Mesothelial cell of epicardium (in vitro differentiated cells): ENCODE measurements at regions not wholly inside any gene's neighbourhood (a gene's known extent, or its start where the extent isn't known, plus 50 kb on each side); places are given as distances from the start of the nearest gene placed in this dataset.
"Not testable (repeated sequence)": the region's sequence is repeated elsewhere in the genome, so short reads cannot be mapped to it uniquely, and the experiment has no call there.

ENCODE experiments used
- DNase-seq, 2 experiments: peaks; one replicate each; pipeline ENCODE4 v3.0.0; 2021; ENCODE audit warnings: low spot score in 2 of 2; ENCODE audit not compliant: unreplicated experiment in 2 of 2
- H3K27ac Mint-ChIP-seq: 2 replicates; pipeline ENCODE4 v1.8.0; 2021; ENCODE audit warnings: mixed read lengths
- H3K27me3 Mint-ChIP-seq: 2 replicates; pipeline ENCODE4 v1.8.0; 2021; ENCODE audit warnings: low read depth, mixed read lengths
- H3K36me3 Mint-ChIP-seq: 2 replicates; pipeline ENCODE4 v1.8.0; 2021; ENCODE audit warnings: mixed read lengths
- H3K4me1 Mint-ChIP-seq: 2 replicates; pipeline ENCODE4 v1.8.0; 2021; ENCODE audit warnings: mixed read lengths
- H3K4me3 Mint-ChIP-seq: 2 replicates; pipeline ENCODE4 v1.8.0; 2021; ENCODE audit warnings: mild to moderate bottlenecking, moderate library complexity, mixed read lengths
- H3K9me3 Mint-ChIP-seq: 2 replicates; pipeline ENCODE4 v1.8.0; 2021; ENCODE audit warnings: mixed read lengths
- TF ChIP-seq, protein P1 (sequence below): fragments of 200-600 bp; sonication (generic); IDR thresholded peaks from one replicate; pipeline ENCODE4 v1.5.0; 2021; ENCODE audit warnings: antibody characterized with exemption; ENCODE audit not compliant: unreplicated experiment

DNA sequence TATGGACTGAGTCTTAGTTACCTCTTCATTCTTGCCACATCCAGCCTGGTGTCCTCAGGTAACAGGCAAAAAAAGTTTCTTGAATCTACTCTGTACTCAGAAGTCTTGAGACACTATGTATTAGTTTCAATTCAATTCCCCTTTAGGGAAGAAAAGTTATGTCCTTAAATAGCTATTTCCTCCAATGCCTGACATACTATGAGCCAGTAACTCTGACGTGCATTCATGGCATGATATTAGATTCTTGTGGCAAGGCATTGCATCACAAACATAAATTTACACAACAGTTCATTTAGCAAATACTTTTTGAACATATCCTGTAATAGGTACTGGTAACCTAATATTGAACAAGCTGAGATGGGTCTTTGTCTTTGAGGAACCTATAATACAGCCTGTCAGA, 109.3 kb upstream of the FOXB1 start:
- H3K36me3 Mint-ChIP-seq = no peaks in the 10 kb centered on the region
- no peak overlapping the region for H3K4me3 Mint-ChIP-seq
- TF ChIP-seq, protein P1, sequence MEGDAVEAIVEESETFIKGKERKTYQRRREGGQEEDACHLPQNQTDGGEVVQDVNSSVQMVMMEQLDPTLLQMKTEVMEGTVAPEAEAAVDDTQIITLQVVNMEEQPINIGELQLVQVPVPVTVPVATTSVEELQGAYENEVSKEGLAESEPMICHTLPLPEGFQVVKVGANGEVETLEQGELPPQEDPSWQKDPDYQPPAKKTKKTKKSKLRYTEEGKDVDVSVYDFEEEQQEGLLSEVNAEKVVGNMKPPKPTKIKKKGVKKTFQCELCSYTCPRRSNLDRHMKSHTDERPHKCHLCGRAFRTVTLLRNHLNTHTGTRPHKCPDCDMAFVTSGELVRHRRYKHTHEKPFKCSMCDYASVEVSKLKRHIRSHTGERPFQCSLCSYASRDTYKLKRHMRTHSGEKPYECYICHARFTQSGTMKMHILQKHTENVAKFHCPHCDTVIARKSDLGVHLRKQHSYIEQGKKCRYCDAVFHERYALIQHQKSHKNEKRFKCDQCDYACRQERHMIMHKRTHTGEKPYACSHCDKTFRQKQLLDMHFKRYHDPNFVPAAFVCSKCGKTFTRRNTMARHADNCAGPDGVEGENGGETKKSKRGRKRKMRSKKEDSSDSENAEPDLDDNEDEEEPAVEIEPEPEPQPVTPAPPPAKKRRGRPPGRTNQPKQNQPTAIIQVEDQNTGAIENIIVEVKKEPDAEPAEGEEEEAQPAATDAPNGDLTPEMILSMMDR = no peak
- no peaks in the 10 kb centered on the region for H3K9me3 Mint-ChIP-seq
- H3K4me1 Mint-ChIP-seq = no peaks in the 10 kb centered on the region
- no peak for DNase-seq
- H3K27me3 Mint-ChIP-seq = peaks cover 63% of the 10 kb centered on the region
- no peak overlapping the region for H3K27ac Mint-ChIP-seq

DNA sequence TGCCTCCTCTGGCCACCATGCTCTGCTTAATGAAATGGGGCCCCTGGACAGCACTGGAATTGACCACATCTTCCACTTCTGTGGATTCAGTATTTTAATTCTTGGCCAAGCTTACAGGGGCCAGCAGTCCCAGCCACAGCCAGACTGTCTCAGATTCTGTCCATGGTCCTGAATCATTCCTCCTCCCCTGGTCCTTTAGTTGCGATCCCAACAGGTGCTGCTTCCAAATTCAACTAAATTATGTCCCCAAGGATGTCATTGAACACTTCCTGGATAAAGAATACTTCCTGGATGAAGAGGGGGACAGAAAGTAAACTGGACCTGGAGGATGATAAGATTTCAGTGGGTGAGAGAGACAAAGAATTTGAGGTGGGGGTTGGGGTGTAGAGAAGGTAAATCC, 111.1 kb upstream of the FOXB1 start:
- no peak overlapping the region for H3K4me3 Mint-ChIP-seq
- no peak overlapping the region for H3K27ac Mint-ChIP-seq
- H3K27me3 Mint-ChIP-seq = peaks cover 58% of the 10 kb centered on the region
- no peak for DNase-seq
- no peaks in the 10 kb centered on the region for H3K4me1 Mint-ChIP-seq
- TF ChIP-seq, protein P1 = no peak
- no peaks in the 10 kb centered on the region for H3K9me3 Mint-ChIP-seq
- no peaks in the 10 kb centered on the region for H3K36me3 Mint-ChIP-seq

DNA sequence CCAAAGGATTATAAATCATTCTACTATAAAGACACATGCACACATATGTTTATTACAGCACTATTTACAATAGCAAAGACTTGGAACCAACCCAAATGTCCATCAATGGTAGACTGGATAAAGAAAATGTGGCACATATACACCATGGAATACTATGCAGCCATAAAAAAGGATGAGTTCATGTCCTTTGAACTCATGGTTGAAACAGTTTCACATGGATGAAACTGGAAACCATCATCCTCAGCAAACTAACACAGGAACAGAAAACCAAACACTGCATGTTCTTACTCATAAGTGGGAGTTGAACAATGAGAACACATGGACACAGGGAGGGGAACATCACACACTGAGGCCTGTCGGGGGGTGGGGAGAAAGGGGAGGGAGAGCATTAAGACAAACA, 116.2 kb upstream of the FOXB1 start:
- not testable (repeated sequence) for H3K27ac Mint-ChIP-seq, H3K36me3 Mint-ChIP-seq, H3K4me3 Mint-ChIP-seq, DNase-seq, H3K9me3 Mint-ChIP-seq
- Mint-ChIP-seq H3K4me1 (peaks cover 13% of the 10 kb centered on the region), H3K27me3 (peaks cover 40% of the 10 kb centered on the region)

DNA sequence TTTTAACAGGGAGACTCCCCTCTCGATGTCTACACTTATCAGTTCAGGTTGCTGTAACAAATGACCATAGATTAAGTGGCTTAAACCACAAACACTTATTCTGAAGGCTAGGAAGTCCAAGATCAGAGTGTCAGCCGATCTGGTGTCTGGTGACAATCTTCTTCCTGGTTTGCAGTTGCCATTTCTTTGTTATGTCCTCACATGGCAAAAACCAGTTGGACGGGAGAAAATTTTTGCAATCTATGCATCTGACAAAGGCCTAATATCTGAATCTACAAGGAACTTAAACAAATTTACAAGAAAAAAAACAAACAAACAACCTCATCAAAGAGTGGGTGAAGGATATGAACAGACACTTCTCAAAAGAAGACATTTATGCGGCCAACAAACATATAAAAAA, 116.9 kb upstream of the FOXB1 start:
- Mint-ChIP-seq H3K4me1 (peaks cover 13% of the 10 kb centered on the region), H3K36me3 (no peaks in the 10 kb centered on the region), H3K27ac (no peak overlapping the region), H3K27me3 (peaks cover 38% of the 10 kb centered on the region), H3K4me3 (no peak overlapping the region), H3K9me3 (no peaks in the 10 kb centered on the region)
- TF ChIP-seq, protein P1 = no peak
- DNase-seq = no peak

DNA sequence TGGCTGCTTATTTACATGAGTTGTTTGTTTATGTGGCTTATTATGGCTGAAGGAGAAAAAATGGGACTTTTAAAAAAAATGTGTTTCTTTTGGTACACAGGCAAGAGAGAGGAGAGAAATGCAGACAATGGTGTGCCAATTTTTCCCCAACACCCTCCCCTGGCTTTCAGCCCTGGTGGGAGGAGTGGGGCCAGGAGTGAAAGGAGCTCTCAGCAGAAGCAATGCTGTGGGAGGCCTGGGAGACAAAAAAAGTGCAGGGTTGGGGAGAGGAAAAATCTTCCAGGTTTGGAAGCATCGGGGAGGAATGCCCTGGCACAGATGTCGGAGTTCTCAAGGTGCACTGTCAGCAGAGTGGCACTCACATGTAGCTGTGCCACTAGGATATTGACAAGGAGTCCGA, 117.7 kb upstream of the FOXB1 start:
- Mint-ChIP-seq H3K9me3 (no peaks in the 10 kb centered on the region), H3K4me3 (no peak overlapping the region), H3K4me1 (peaks cover 13% of the 10 kb centered on the region), H3K27me3 (peaks cover 34% of the 10 kb centered on the region), H3K27ac (no peak overlapping the region), H3K36me3 (no peaks in the 10 kb centered on the region)
- TF ChIP-seq, protein P1 = no peak
- DNase-seq = no peak

DNA sequence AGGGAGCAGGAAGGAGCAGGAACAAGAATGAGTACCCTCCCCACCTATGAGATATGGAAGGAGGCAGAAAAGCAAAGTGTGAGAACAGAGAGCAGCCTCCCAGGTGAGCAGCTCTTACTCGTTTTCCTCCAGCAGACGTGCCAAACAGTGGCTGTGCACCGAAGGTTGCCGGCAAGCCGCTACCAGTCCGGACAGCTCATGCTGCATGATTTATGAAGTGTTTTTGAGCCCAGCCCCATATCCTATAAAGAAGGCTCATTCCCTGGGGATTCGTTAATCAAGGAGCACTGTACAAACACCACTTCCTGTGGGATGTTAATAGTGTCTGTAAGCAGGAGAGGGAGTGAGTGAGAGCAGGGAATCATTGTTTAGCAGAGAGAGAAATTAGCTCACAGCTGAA, 118.3 kb upstream of the FOXB1 start:
- H3K9me3 Mint-ChIP-seq = no peaks in the 10 kb centered on the region
- peaks cover 28% of the 10 kb centered on the region for H3K27me3 Mint-ChIP-seq
- H3K27ac Mint-ChIP-seq = no peak overlapping the region
- no peaks in the 10 kb centered on the region for H3K36me3 Mint-ChIP-seq
- TF ChIP-seq, protein P1 = no peak
- DNase-seq = no peak
- no peak overlapping the region for H3K4me3 Mint-ChIP-seq
- H3K4me1 Mint-ChIP-seq = peaks cover 13% of the 10 kb centered on the region
